Trophoblast cell (in vitro differentiated cells and primary cell): ENCODE measurements at regions not wholly inside any gene's neighbourhood (a gene's known extent, or its start where the extent isn't known, plus 50 kb on each side); places are given as distances from the start of the nearest gene placed in this dataset.

ENCODE experiments used
- DNase-seq, 2 donors: peaks; one replicate each; pipeline ENCODE4 v3.0.0-alpha.2; 2016
- H2AFZ ChIP-seq: 2 replicates; pipeline ENCODE4 v1.6.1; 2013; ENCODE audit warnings: low read length, moderate library complexity, mild to moderate bottlenecking; ENCODE audit not compliant: insufficient read depth, poor library complexity
- H2AK5ac ChIP-seq: 2 replicates; pipeline ENCODE4 v1.6.1; 2013; ENCODE audit warnings: mild to moderate bottlenecking, low read length
- H2BK120ac ChIP-seq: 2 replicates; pipeline ENCODE4 v1.6.1; 2013; ENCODE audit warnings: low read length, mild to moderate bottlenecking, moderate library complexity; ENCODE audit not compliant: insufficient read depth, poor library complexity
- H2BK12ac ChIP-seq: 2 replicates; pipeline ENCODE4 v1.6.1; 2013; ENCODE audit warnings: mild to moderate bottlenecking, low read length, moderate library complexity
- H2BK5ac ChIP-seq: 2 replicates; pipeline ENCODE4 v1.6.1; 2013; ENCODE audit warnings: low read length, low read depth, moderate library complexity, mild to moderate bottlenecking; ENCODE audit not compliant: poor library complexity
- H3K14ac ChIP-seq: 2 replicates; pipeline ENCODE4 v1.6.1; 2013; ENCODE audit warnings: mild to moderate bottlenecking, low read length
- H3K18ac ChIP-seq: 2 replicates; pipeline ENCODE4 v1.6.1; 2013; ENCODE audit warnings: mild to moderate bottlenecking, low read length
- H3K23ac ChIP-seq: 2 replicates; pipeline ENCODE4 v1.6.1; 2013; ENCODE audit warnings: low read length
- H3K27ac ChIP-seq: 2 replicates; pipeline ENCODE4 v1.5.1; 2013; ENCODE audit warnings: low read depth, mild to moderate bottlenecking, inconsistent platforms, low read length, moderate library complexity
- H3K27me3 ChIP-seq: 2 replicates; pipeline ENCODE4 v1.6.1; 2013; ENCODE audit warnings: inconsistent platforms, mild to moderate bottlenecking, low read length, moderate library complexity; ENCODE audit not compliant: insufficient read depth
- H3K36me3 ChIP-seq, 2 experiments: 1 replicate in 1 of 2; 2 replicates in 1 of 2; pipeline ENCODE4 v1.6.1; 2013; ENCODE audit warnings: low read length in 2 of 2, mild to moderate bottlenecking in 2 of 2, moderate library complexity in 1 of 2; ENCODE audit not compliant: insufficient read depth in 2 of 2, control insufficient read depth in 1 of 2
- H3K4ac ChIP-seq: 2 replicates; pipeline ENCODE4 v1.6.1; 2013; ENCODE audit warnings: low read depth, mild to moderate bottlenecking, low read length, moderate library complexity
- H3K4me1 ChIP-seq, 2 experiments: 1 replicate in 1 of 2; 2 replicates in 1 of 2; pipeline ENCODE4 v1.6.1; 2013; ENCODE audit warnings: low read length in 2 of 2, mild to moderate bottlenecking in 2 of 2, moderate library complexity in 1 of 2; ENCODE audit not compliant: insufficient read depth in 2 of 2, control insufficient read depth in 1 of 2
- H3K4me2 ChIP-seq: 2 replicates; pipeline ENCODE4 v1.6.1; 2013; ENCODE audit warnings: inconsistent platforms, mild to moderate bottlenecking, low read length, moderate library complexity
- H3K4me3 ChIP-seq: 2 replicates; pipeline ENCODE4 v1.5.1; 2013; ENCODE audit warnings: mild to moderate bottlenecking, low read depth, low read length, inconsistent platforms
- H3K79me1 ChIP-seq: one replicate; pipeline ENCODE4 v1.6.1; 2013; ENCODE audit warnings: low read length
- H3K79me2 ChIP-seq: 2 replicates; pipeline ENCODE4 v1.6.1; 2013; ENCODE audit warnings: low read length, mild to moderate bottlenecking; ENCODE audit not compliant: control insufficient read depth, insufficient read depth, poor library complexity
- H3K9ac ChIP-seq: 2 replicates; pipeline ENCODE4 v1.6.1; 2013; ENCODE audit warnings: mild to moderate bottlenecking, low read length
- H3K9me3 ChIP-seq: 2 replicates; pipeline ENCODE4 v1.6.1; 2013; ENCODE audit warnings: low read depth, mild to moderate bottlenecking, control low read depth, inconsistent platforms, low read length; ENCODE audit not compliant: insufficient read depth
- H4K12ac ChIP-seq: 2 replicates; pipeline ENCODE4 v1.6.1; 2013; ENCODE audit warnings: low read depth, mild to moderate bottlenecking, low read length, moderate library complexity
- H4K8ac ChIP-seq: 2 replicates; pipeline ENCODE4 v1.6.1; 2013; ENCODE audit warnings: low read depth, mild to moderate bottlenecking, low read length, moderate library complexity
- H4K91ac ChIP-seq: one replicate; pipeline ENCODE4 v1.6.1; 2013; ENCODE audit warnings: low read depth, mild to moderate bottlenecking, low read length, moderate library complexity
- WGBS: extraction: QIAGEN DNeasy Blood & Tissue Kit; methylation state at CpG from one replicate; pipeline ENCODE4 v1.1.7; 2013; ENCODE audit warnings: missing lambda C conversion rate; ENCODE audit not compliant: insufficient read length, insufficient coverage; ENCODE audit errors: extremely low coverage; 5-methylcytosine and 5-hydroxymethylcytosine counted together

DNA sequence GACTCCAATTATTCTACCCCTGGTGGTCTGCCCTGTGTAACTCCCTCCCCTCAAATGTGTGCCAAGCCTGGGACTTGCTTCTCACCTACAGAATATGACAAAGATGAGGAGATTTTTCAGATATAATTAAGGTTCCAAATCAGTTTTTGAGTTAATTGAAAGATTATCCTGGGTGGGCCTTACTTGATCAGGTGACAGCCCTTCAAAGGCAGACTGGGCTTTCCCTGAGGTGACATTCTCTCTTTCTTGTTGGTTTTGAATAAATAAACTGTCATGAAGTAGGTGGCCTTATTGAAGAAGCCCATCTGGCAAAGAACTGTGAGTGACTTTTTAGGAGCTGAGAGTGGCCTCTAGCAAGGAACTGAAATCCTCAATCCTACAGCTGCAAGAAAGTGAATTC, 106.0 kb downstream of the BRMS1L start:
- no peak overlapping the region for H3K4me2 ChIP-seq
- no peak overlapping the region for H2BK12ac ChIP-seq
- no peak overlapping the region for H3K27ac ChIP-seq
- no peak for DNase-seq
- no peak overlapping the region for H4K12ac ChIP-seq
- no peak overlapping the region for H4K91ac ChIP-seq
- H3K4ac ChIP-seq, result no peak overlapping the region
- H3K23ac ChIP-seq, result no peak overlapping the region
- no peaks in the 10 kb centered on the region for H3K4me1 ChIP-seq
- no peak overlapping the region for H3K14ac ChIP-seq
- no peaks in the 10 kb centered on the region for H3K36me3 ChIP-seq
- no peaks in the 10 kb centered on the region for H3K79me2 ChIP-seq
- H2AFZ ChIP-seq, result no peak overlapping the region
- no peak overlapping the region for H2BK5ac ChIP-seq
- no peaks in the 10 kb centered on the region for H3K9me3 ChIP-seq
- H2AK5ac ChIP-seq, result no peak overlapping the region
- no peak overlapping the region for H4K8ac ChIP-seq
- no peak overlapping the region for H3K9ac ChIP-seq
- no peak overlapping the region for H3K18ac ChIP-seq
- H3K79me1 ChIP-seq, result no peaks in the 10 kb centered on the region
- H2BK120ac ChIP-seq, result no peak overlapping the region
- no peaks in the 10 kb centered on the region for H3K27me3 ChIP-seq
- H3K4me3 ChIP-seq, result no peak overlapping the region

GRCh38 chr14:35931346-35931745, 105.2 kb downstream of the BRMS1L start:
- Histone ChIP-seq H2BK120ac (no peak overlapping the region), H3K36me3 (no peaks in the 10 kb centered on the region), H3K9me3 (no peaks in the 10 kb centered on the region), H2AK5ac (no peak overlapping the region), H2AFZ (no peak overlapping the region), H2BK12ac (no peak overlapping the region), H2BK5ac (no peak overlapping the region), H3K4ac (no peak overlapping the region), H3K27me3 (no peaks in the 10 kb centered on the region), H3K4me2 (no peak overlapping the region), H3K4me1 (no peaks in the 10 kb centered on the region), H3K14ac (no peak overlapping the region), H3K18ac (no peak overlapping the region), H3K27ac (no peak overlapping the region), H4K12ac (no peak overlapping the region), H4K91ac (no peak overlapping the region), H4K8ac (no peak overlapping the region), H3K23ac (no peak overlapping the region), H3K4me3 (no peak overlapping the region), H3K9ac (no peak overlapping the region), H3K79me2 (no peaks in the 10 kb centered on the region), H3K79me1 (no peaks in the 10 kb centered on the region)
- no peak for DNase-seq

GRCh38 chr14:35929186-35929585, 103.0 kb downstream of the BRMS1L start:
- Histone ChIP-seq H3K36me3 (no peaks in the 10 kb centered on the region), H4K12ac (no peak overlapping the region), H3K18ac (no peak overlapping the region), H3K23ac (no peak overlapping the region), H3K4me1 (no peaks in the 10 kb centered on the region), H3K4me3 (no peak overlapping the region), H3K27ac (no peak overlapping the region), H2BK5ac (no peak overlapping the region), H2AK5ac (no peak overlapping the region), H3K14ac (no peak overlapping the region), H3K79me2 (no peaks in the 10 kb centered on the region), H2BK12ac (no peak overlapping the region), H3K9me3 (no peaks in the 10 kb centered on the region), H3K27me3 (no peaks in the 10 kb centered on the region), H3K79me1 (no peaks in the 10 kb centered on the region), H2BK120ac (no peak overlapping the region), H3K4me2 (no peak overlapping the region), H2AFZ (no peak overlapping the region), H4K91ac (no peak overlapping the region), H3K4ac (no peak overlapping the region), H4K8ac (no peak overlapping the region), H3K9ac (no peak overlapping the region)
- DNase-seq, result no peak
- no CpG with 5 or more reads among the region's 4 CpGs for WGBS

DNA sequence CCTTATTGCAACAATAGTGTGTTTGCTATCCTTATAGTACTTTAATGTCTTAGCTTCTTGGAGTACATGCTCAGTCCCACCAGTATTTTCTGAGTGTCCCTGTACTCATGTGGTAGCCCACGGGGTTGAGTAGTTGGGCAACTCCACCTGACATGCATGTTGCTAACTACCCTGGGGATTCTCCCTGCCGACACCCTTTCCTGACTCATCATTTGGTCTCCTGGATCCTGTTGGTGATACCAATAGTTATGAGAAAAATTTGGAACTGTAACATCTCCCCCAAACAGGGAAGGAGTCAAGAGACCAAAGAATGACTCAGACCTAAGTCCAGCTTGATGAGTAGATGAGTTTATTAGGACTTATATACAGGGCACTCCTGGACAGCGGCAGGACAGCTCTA, 101.6 kb downstream of the BRMS1L start:
- H3K27me3 ChIP-seq, result no peaks in the 10 kb centered on the region
- H3K36me3 ChIP-seq, result no peaks in the 10 kb centered on the region
- no peak overlapping the region for H2BK12ac ChIP-seq

DNA sequence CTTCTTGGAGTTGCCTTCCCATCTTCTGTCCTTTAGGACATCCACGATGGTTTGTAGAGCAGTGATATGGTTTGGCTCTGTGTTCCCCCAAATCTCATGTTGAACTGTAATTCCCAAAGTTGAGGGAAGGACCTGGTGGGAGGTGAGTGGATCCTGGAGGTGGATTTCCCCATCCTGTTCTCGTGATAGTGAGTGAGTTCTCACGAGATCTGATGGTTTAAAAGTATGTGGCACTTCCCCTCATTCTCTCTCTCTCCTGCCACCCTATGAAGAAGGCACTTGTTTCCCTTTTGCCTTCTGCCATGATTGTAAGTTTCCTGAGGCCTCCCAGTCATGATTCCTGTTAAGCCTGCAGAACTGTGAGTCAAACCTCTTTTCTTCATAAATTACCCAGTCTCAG, 99.2 kb downstream of the BRMS1L start:
- Histone ChIP-seq H3K4me3 (no peak overlapping the region), H3K4ac (no peak overlapping the region), H2BK120ac (no peak overlapping the region), H3K27me3 (no peaks in the 10 kb centered on the region), H3K9ac (no peak overlapping the region), H2AK5ac (no peak overlapping the region), H2BK5ac (no peak overlapping the region), H3K27ac (no peak overlapping the region), H2BK12ac (no peak overlapping the region), H3K36me3 (no peaks in the 10 kb centered on the region), H3K4me2 (no peak overlapping the region), H4K91ac (no peak overlapping the region), H3K9me3 (peaks cover 3% of the 10 kb centered on the region), H3K79me2 (no peaks in the 10 kb centered on the region), H4K12ac (no peak overlapping the region), H3K79me1 (no peaks in the 10 kb centered on the region), H2AFZ (no peak overlapping the region), H3K14ac (no peak overlapping the region), H3K23ac (no peak overlapping the region), H3K4me1 (no peaks in the 10 kb centered on the region), H3K18ac (no peak overlapping the region), H4K8ac (no peak overlapping the region)
- WGBS, result no CpG with 5 or more reads among the region's 3 CpGs
- DNase-seq, result no peak

More for the DNA sequence above, 101.6 kb downstream of the BRMS1L start:
- Histone ChIP-seq H3K4ac (no peak overlapping the region), H3K4me1 (no peaks in the 10 kb centered on the region), H3K79me1 (no peaks in the 10 kb centered on the region), H3K14ac (no peak overlapping the region), H2AK5ac (no peak overlapping the region), H4K12ac (no peak overlapping the region), H3K9me3 (peaks cover 3% of the 10 kb centered on the region), H2BK5ac (no peak overlapping the region), H3K27ac (no peak overlapping the region), H3K79me2 (no peaks in the 10 kb centered on the region), H3K4me2 (no peak overlapping the region), H3K18ac (no peak overlapping the region), H2BK120ac (no peak overlapping the region), H3K4me3 (no peak overlapping the region), H2AFZ (no peak overlapping the region), H4K8ac (no peak overlapping the region), H3K9ac (no peak overlapping the region), H4K91ac (no peak overlapping the region), H3K23ac (no peak overlapping the region)
- no CpG with 5 or more reads among the region's 3 CpGs for WGBS
- peak; percentile 26 to 37 for DNase-seq
